22Rv1 (cell line): ENCODE measurements at regions not wholly inside any gene's neighbourhood (a gene's known extent, or its start where the extent isn't known, plus 50 kb on each side); places are given as distances from the start of the nearest gene placed in this dataset.

Experiments used
- CTCF ChIP-seq: fragments of 450-650 bp; IDR thresholded peaks from 2 replicates; pipeline ENCODE4 v1.5.1; 2017; ENCODE audit warnings: mild to moderate bottlenecking
- ZFX ChIP-seq: fragments of 450-650 bp; IDR thresholded peaks from 2 replicates; pipeline ENCODE4 v1.6.1; 2017; ENCODE audit warnings: antibody characterized with exemption, borderline replicate concordance

- TF ChIP-seq CTCF (no peak), ZFX (no peak)
Observed at GRCh38 chr14:22243971-22244581, 344.9 kb downstream of the DAD1 start.
